B cell (primary cell): ENCODE measurements at regions not wholly inside any gene's neighbourhood (a gene's known extent, or its start where the extent isn't known, plus 50 kb on each side); places are given as distances from the start of the nearest gene placed in this dataset.

Experiments used
- ATAC-seq: fragments of 200-7000 bp; cut with Tn5 transposase; one replicate; pipeline ENCODE4 v1.10.0; 2021; ENCODE audit warnings: low read depth, mild to moderate bottlenecking, moderate number of reproducible peaks, moderate library complexity
- CTCF ChIA-PET: fragments of 350-600 bp; sonication (Branson Sonifier 250); formaldehyde crosslinking; loops from one replicate; lab custom pipeline; 2021; ENCODE audit warnings: antibody characterized with exemption, inconsistent platforms; lab: Charles Lee
- POLR2A ChIA-PET: fragments of 350-600 bp; sonication (Branson Sonifier 250); formaldehyde crosslinking; loops from one replicate; lab custom pipeline; 2021; ENCODE audit warnings: antibody characterized with exemption; lab: Charles Lee
- DNase-seq: peaks from one replicate; pipeline ENCODE4 v3.0.0; 2013
- H2AFZ ChIP-seq: 2 replicates; pipeline ENCODE4 v1.6.1; 2012; ENCODE audit warnings: mild to moderate bottlenecking, low read depth, low read length; ENCODE audit not compliant: insufficient read depth, poor library complexity, severe bottlenecking
- H3K27ac ChIP-seq, 2 donors: 1 replicate in 1 of 2; 2 replicates in 1 of 2; pipeline ENCODE4 v1.5.1; 2012 to 2013; ENCODE audit warnings: low read length in 2 of 2, mild to moderate bottlenecking in 2 of 2, moderate library complexity in 1 of 2
- H3K27me3 ChIP-seq, 4 experiments: fragments of 200-600 bp in 1 of 4; sonication (generic) in 1 of 4; replicated peaks in 1 of 4; 1 replicate in 2 of 4; 2 replicates in 2 of 4; pipeline versions ENCODE4 v1.6.1 to v1.7.0; 2013 to 2016; ENCODE audit warnings: low read length in 3 of 4, mild to moderate bottlenecking in 2 of 4, mixed read lengths in 1 of 4, moderate library complexity in 1 of 4; ENCODE audit not compliant: insufficient read depth in 4 of 4, control insufficient read depth in 3 of 4; ENCODE audit errors: control extremely low read depth in 1 of 4
- H3K36me3 ChIP-seq, 2 experiments: replicated peaks in 1 of 2; 1 replicate in 1 of 2; 2 replicates in 1 of 2; pipeline versions ENCODE4 v1.6.1 to v1.7.1; 2013; ENCODE audit warnings: low read length in 1 of 2; ENCODE audit not compliant: insufficient read depth in 2 of 2, control insufficient read depth in 1 of 2; ENCODE audit errors: control extremely low read depth in 1 of 2, extremely low read depth in 1 of 2
- H3K4me1 ChIP-seq, 2 donors: fragments of 200-600 bp in 1 of 2; sonication (generic) in 1 of 2; 1 replicate in 1 of 2; 2 replicates in 1 of 2; pipeline versions ENCODE4 v1.5.1 to v1.6.1; 2013 to 2017; ENCODE audit warnings: low read length in 2 of 2; ENCODE audit not compliant: control insufficient read depth in 2 of 2, insufficient read depth in 2 of 2
- H3K4me2 ChIP-seq: replicated peaks from 2 replicates; pipeline ENCODE3; 2012; ENCODE audit warnings: mild to moderate bottlenecking, low read depth, low read length; ENCODE audit not compliant: poor library complexity, severe bottlenecking
- H3K4me3 ChIP-seq, 5 experiments: fragments of 200-600 bp in 1 of 5; sonication (generic) in 1 of 5; 1 replicate in 3 of 5; 2 replicates in 2 of 5; pipeline versions ENCODE4 v1.5.1 to v1.7.0; 2011 to 2016; ENCODE audit warnings: low read length in 4 of 5, mild to moderate bottlenecking in 4 of 5, low read depth in 2 of 5, control low read depth in 1 of 5, moderate library complexity in 1 of 5; ENCODE audit not compliant: insufficient read depth in 1 of 5; ENCODE audit errors: control extremely low read depth in 1 of 5, extremely low read depth in 1 of 5
- H3K79me2 ChIP-seq: fragments of 200-600 bp; sonication (generic); one replicate; pipeline ENCODE4 v1.6.0; 2016; ENCODE audit warnings: low read length; ENCODE audit not compliant: control insufficient read depth, insufficient read depth
- H3K9ac ChIP-seq: fragments of 200-600 bp; sonication (generic); 2 replicates; pipeline ENCODE4 v1.6.1; 2017; ENCODE audit warnings: mild to moderate bottlenecking, low read length, moderate library complexity
- H3K9me3 ChIP-seq, 3 donors: one replicate each; pipeline versions ENCODE4 v1.6.1 to v1.7.1; 2013; ENCODE audit warnings: low read length in 2 of 3; ENCODE audit not compliant: control insufficient read depth in 2 of 3, insufficient read depth in 1 of 3; ENCODE audit errors: control extremely low read depth in 1 of 3
- H4K20me1 ChIP-seq: 2 replicates; pipeline ENCODE4 v1.6.0; 2012; ENCODE audit warnings: mild to moderate bottlenecking, low read length; ENCODE audit not compliant: insufficient read depth, control insufficient read depth, poor library complexity, severe bottlenecking
- H3K27ac Mint-ChIP-seq: one replicate; pipeline ENCODE4 v1.8.0; 2021; ENCODE audit warnings: mixed read lengths
- H3K27me3 Mint-ChIP-seq: one replicate; pipeline ENCODE4 v1.8.0; 2021; ENCODE audit warnings: mixed read lengths
- H3K4me1 Mint-ChIP-seq: one replicate; pipeline ENCODE4 v1.8.0; 2021; ENCODE audit warnings: mixed read lengths
- H3K4me3 Mint-ChIP-seq: one replicate; pipeline ENCODE4 v1.8.0; 2021; ENCODE audit warnings: mixed read lengths
- H3K9me3 Mint-ChIP-seq: one replicate; pipeline ENCODE4 v1.8.0; 2022; ENCODE audit warnings: mixed read lengths; ENCODE audit not compliant: insufficient read depth
- CTCF ChIP-seq: fragments of 200-600 bp; IDR thresholded peaks from one replicate; pipeline ENCODE4 v1.8.0; 2022; ENCODE audit warnings: antibody characterized with exemption, mild to moderate bottlenecking
- EZH2 ChIP-seq: IDR thresholded peaks from 2 replicates; pipeline ENCODE4 v1.6.1; 2012; ENCODE audit warnings: borderline replicate concordance, low read depth, mild to moderate bottlenecking, moderate library complexity, low read length; ENCODE audit not compliant: insufficient read depth, poor library complexity, severe bottlenecking
- WGBS: methylation state at CpG from one replicate; pipeline ENCODE4 v1.1.5; 2013; ENCODE audit warnings: missing lambda C conversion rate; ENCODE audit not compliant: insufficient coverage; 5-methylcytosine and 5-hydroxymethylcytosine counted together
- intact Hi-C: fragments of 100-400 bp; cut with micrococcal nuclease; formaldehyde crosslinking; loops from one replicate; pipeline ENCODE4 v1.10.0; 2022

GRCh38 chr10:44309939-44310761, 74.7 kb downstream of the CXCL12 start:
- intact Hi-C loops, result no loop called here
- Histone ChIP-seq H2AFZ (peak overlapping the region; percentile 22), H3K9me3 (peaks cover 0 to 13% (median 0%) of the 10 kb centered on the region in 3 donors), H3K79me2 (no peaks in the 10 kb centered on the region), H3K9ac (no peak overlapping the region), H3K4me2 (peak overlapping the region; percentile 40), H3K27me3 (peaks cover 0 to 11% (median 1%) of the 10 kb centered on the region in 4 experiments), H3K4me1 (peaks cover 0 to 7% of the 10 kb centered on the region in 2 donors), H3K27ac (no peak overlapping the region), H3K36me3 (no peaks in the 10 kb centered on the region), H4K20me1 (no peaks in the 10 kb centered on the region), H3K4me3 (no peak overlapping the region)
- POLR2A ChIA-PET, result no interaction called here
- ATAC-seq, result no peak
- WGBS, result 79% methylated on average over 27 of the region's 32 CpGs
- H3K27me3 Mint-ChIP-seq, result peaks cover 21% of the 10 kb centered on the region
- CTCF ChIA-PET, result no interaction called here
- H3K27ac Mint-ChIP-seq, result no peak overlapping the region
- TF ChIP-seq EZH2, result no peak
- peak overlapping the region; percentile 30 for H3K4me3 Mint-ChIP-seq
- H3K4me1 Mint-ChIP-seq, result peaks cover 6% of the 10 kb centered on the region
- H3K9me3 Mint-ChIP-seq, result no peaks in the 10 kb centered on the region
- DNase-seq, result no peak

GRCh38 chr10:44309361-44309760, 75.5 kb downstream of the CXCL12 start:
- peaks cover 6% of the 10 kb centered on the region for H3K4me1 Mint-ChIP-seq
- H3K27ac Mint-ChIP-seq, result no peak overlapping the region
- TF ChIP-seq EZH2, result no peak
- TF ChIP-seq CTCF, result no peak
- Histone ChIP-seq H3K4me1 (peaks cover 0 to 7% of the 10 kb centered on the region in 2 donors), H3K9me3 (peaks cover 0 to 13% (median 0%) of the 10 kb centered on the region in 3 donors), H3K4me3 (no peak overlapping the region), H2AFZ (no peak overlapping the region), H3K27me3 (peaks cover 0 to 11% (median 1%) of the 10 kb centered on the region in 4 experiments), H3K79me2 (no peaks in the 10 kb centered on the region), H3K36me3 (no peaks in the 10 kb centered on the region), H3K9ac (no peak overlapping the region), H4K20me1 (no peaks in the 10 kb centered on the region), H3K27ac (no peak overlapping the region), H3K4me2 (no peak overlapping the region)
- ChIA-PET CTCF (no interaction called here), POLR2A (no interaction called here)
- WGBS, result 100% methylated on average over 1 of the region's 4 CpGs
- ATAC-seq, result no peak
- intact Hi-C loops, result no loop called here
- peaks cover 21% of the 10 kb centered on the region for H3K27me3 Mint-ChIP-seq
- no peak for DNase-seq
- H3K9me3 Mint-ChIP-seq, result no peaks in the 10 kb centered on the region
- H3K4me3 Mint-ChIP-seq, result no peak overlapping the region
